Activated naive CD8-positive, alpha-beta T cell treated with anti-CD3 and anti-CD28 coated beads, Interleukin-2, amount 50 U/mL, for 16 hours (primary cell): ENCODE measurements at regions not wholly inside any gene's neighbourhood (a gene's known extent, or its start where the extent isn't known, plus 50 kb on each side); places are given as distances from the start of the nearest gene placed in this dataset.

Experiments
- DNase-seq: peaks from one replicate; pipeline ENCODE4 v3.0.0-alpha.2; 2020; ENCODE audit warnings: low read depth, low spot score

- no peak for DNase-seq
These were observed 180.7 kb downstream of the TBXT start for GRCh38 chr6:165986914-165987482.

DNA sequence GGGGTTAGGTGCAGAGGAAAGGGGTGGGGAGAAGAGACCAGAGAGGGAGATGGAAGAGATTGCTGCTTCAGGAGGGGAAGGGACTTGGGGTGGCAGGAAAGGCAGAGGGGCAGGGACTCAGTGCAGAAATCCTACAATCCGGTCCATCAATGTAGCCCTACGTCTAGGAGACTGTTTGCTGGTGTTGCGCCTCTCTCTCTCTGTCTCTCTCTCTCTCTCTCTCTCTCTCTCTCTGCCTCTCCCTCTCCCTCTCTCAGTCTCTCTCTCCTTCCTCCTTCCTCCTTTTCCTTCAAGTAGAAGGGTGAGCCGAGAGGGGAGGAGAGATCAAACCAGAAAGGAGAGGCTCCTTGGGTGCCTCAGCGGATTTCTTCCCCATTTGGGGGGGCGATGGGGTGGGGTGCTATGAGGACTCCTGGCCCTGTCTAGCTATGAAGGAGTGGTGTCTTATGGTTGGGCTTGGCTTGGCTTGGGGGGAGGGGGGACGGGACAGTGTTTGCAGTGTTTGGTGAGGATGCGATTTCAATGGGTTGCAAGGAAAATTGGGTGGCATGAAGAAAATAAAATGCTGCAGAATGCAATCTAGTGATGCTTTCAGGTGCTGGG, 181.2 kb downstream of the TBXT start:
- no peak for DNase-seq

DNA sequence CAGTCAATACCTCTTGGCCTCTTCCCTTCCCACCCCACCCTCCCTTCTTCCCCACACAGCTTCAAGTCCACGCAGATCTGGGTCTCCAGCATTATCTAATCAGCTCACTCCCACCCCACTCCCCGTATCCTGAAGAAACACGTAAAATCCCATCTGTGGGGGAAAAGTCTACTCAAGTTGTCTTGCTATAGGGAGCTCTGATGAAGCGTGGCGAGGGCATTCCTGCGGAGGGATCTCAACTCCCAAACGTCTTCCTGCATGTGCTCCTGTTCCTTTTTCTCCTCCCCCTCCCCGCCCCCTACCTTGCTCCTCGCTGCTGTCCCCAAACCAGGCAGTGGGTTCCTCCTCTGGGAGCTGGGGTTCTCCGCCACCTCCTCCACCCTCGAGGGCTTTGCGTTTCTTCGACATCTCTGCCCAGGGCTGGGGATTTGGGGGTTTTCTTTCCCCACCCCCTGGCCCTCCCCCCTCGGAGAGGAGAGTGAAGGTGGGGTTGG, 181.8 kb downstream of the TBXT start:
- DNase-seq = no peak

DNA sequence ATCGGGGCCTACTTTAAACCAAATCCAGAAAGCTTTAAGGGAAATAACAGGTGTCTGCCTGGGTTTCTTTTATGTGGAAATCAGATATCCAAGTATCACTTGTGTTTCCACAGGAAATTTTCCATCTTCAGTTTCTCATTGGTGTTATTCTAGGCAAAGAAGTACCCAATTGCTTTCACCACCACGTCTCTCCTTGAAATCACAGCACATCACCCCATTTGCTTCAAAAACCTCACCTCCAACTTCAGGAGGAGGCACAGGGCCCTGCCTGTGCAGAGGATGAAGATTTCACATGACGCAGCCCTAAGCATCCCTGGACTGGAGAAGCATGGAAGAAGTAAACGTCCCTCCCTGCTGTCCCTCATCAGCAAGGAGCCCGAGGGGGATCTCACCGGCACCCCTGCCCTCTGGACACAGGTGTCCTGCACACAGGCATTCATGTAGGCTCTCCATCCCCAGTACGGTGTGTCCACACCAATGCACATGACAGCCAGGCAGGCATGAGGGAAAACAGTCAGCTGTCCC, 182.3 kb downstream of the TBXT start:
- DNase-seq = no peak

DNA sequence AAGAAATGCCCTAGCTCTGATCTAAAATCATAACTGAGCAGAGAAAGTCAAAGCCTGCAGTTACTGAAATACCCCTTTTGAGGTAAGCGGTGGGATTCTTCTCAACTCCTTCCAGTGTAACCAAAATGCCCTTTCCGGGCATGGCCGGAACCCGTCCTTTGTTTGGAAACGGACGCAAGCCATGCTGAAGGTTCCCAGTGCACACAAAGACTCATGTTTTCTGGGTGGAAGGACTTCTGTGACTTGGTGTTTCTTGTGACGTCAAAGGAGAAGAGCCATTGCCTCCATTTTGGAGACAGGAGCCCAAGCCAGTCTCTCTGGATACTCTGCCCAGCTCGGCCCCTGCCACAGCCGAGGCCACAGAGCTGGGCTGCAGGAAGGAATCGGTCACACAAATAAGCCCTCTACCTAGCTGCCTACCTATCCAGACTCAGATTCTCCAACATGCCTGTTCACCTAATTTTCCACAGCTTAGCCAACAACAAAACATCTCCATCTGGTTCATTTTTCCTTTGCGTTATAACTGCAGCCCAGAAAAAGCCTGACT, 182.8 kb downstream of the TBXT start:
- no peak for DNase-seq

GRCh38 chr6:165983112-165984072, 184.3 kb downstream of the TBXT start:
- no peak for DNase-seq

DNA sequence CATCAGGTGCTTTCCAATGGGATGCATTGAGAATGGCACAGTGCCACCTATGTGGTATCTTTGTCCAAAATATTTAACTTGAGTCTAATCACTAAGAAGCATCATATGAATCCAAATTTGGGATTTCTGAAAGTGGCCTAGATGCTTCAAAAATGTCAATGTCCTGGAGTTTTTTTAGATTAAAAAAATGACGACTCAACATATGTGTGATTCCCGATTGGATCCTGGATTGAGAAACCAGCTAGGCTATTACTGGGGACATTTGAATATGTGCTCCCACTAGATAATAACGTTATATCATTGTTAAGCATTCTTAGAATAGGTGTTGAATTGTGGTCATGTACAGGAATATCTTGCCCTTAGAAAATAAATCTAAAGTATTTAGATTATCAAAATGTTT, 189.2 kb downstream of the TBXT start:
- DNase-seq = no peak

GRCh38 chr6:165976684-165977083, 191.0 kb downstream of the TBXT start:
- no peak for DNase-seq

DNA sequence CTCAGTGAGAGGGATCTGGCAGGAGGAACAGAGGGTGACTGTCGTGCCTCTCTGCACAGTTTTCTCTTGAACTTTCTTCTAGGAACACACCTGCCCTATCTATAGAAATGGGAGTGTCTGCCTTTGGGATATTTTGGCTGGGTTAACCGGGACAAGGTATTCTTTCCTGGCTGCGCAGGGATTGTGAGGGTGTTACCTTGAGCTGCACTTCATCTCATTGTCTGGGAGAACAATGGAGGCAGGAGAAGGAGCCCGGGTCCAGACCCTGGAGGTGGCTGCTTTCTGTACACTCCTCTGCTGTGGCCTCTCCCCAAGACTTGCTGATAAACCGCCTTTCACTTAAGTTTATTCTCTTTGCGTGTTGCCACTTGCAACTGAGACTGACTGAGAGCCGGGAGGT, 192.8 kb downstream of the TBXT start:
- no peak for DNase-seq

- DNase-seq = no peak
These were observed 194.2 kb downstream of the TBXT start for GRCh38 chr6:165973473-165973872.

- no peak for DNase-seq
These were observed 195.4 kb downstream of the TBXT start for GRCh38 chr6:165972139-165972802.

- DNase-seq = no peak
These were observed 196.4 kb downstream of the TBXT start for GRCh38 chr6:165971202-165971601.

DNA sequence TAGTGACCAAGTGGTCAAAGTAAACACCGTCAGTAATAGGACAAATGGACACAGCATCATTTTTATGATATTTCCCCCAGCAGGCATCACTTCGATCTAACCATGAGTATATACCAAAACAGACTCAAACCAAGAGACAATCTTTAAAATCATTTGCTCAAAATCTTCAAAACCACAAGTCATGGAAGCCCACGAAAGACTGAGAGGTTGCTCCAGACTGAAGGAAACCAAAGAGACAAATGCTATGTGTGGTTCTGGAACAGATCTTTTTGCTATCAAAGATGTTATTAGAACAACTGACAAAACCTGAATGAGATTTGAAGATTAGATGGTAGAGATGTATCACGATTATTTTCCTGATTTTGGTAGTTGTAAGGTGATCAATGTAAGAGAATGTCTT, 197.7 kb downstream of the TBXT start:
- DNase-seq = no peak

GRCh38 chr6:165969184-165969583, 198.5 kb downstream of the TBXT start:
- DNase-seq = no peak

DNA sequence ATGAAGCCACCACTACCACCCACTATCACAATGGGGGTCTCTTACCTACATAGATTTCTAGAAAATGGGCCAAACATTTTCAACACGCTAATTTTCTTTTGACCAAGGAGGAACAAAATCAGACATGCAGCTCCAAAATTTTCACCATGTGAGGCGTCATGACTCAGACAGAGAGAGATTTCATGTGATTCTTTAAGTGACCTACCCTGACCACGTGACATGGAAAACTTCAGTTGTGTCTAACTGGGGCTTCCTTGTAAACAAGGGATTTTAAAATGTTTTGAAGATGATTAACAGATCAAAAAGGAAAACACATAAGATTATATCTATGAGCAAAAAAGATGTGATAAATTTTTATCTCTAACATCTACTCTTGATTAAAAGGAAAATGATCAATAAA, 199.2 kb downstream of the TBXT start:
- no peak for DNase-seq

- DNase-seq = no peak
These were observed 199.7 kb downstream of the TBXT start for GRCh38 chr6:165967810-165968407.

DNA sequence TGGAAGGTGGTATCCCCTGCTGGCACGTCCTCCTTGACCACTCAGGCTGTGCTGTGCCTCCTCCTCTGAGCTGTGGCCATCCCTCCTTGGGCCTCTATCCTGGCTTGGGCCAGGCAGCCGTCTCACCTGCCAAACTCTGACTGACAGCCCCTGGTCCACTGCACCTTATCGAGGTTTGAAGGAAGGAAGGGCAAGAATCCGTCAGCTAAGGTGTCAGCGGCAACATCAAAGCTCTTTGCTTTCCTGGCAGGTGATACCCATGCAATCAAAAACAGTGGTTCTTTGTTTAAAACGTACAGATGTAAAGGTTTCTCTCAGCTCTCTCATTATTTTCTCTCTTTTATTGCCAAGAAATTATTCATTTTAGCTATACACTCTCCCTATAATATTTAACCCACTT, 203.9 kb downstream of the TBXT start:
- no peak for DNase-seq

DNA sequence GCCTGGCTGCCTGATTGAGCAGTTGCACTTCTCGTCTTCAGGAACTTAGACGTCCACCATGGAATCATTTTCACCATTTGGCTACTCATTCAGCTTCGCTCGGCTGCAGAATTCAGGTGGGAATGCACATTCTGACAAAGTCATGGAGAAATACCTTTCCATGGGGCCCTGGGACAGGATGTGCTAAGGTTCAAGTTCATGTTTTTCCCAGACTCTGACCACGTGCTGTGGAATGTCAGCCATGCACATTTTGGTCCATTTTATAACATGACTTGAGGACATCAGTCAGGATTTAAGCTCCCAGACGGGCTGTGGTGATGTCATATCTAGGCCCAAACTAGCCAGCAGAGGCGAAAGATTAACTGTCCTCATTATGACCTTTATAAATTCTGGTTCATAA, 205.3 kb downstream of the TBXT start:
- DNase-seq = no peak

GRCh38 chr6:165961233-165961632, 206.4 kb downstream of the TBXT start:
- no peak for DNase-seq

GRCh38 chr6:165960695-165961094, 207.0 kb downstream of the TBXT start:
- DNase-seq = no peak

DNA sequence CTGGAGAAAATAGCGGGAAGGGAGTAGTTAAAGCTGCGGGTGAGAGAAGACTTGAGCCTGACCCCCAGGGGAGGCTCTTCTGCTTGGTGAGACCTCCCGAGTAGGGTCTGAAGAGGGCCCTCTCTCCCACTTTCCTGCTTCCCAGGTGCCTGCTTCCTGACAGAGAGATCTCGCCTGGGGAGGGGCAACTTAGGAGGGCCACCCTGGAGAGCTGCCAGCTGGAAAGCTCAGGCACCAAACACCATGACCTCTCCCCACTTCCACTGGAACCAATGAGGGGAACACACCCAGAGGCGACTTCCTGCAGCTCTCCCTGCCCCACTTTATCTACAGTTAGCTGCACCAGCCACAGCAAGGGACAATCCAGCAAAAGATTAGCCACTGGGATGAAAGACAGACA, 208.0 kb downstream of the TBXT start:
- no peak for DNase-seq
